GM21423 (cell line): ENCODE measurements at regions not wholly inside any gene's neighbourhood (a gene's known extent, or its start where the extent isn't known, plus 50 kb on each side); places are given as distances from the start of the nearest gene placed in this dataset.
A peak's percentile ranks its signal among the peaks of the same experiment; 100 is the strongest.

ENCODE experiments used
- ATAC-seq: cut with Tn5 transposase; IDR thresholded peaks from one replicate; pipeline ENCODE4 v1.9.1; 2021; ENCODE audit warnings: mild to moderate bottlenecking, moderate library complexity; ENCODE audit not compliant: unreplicated experiment

DNA sequence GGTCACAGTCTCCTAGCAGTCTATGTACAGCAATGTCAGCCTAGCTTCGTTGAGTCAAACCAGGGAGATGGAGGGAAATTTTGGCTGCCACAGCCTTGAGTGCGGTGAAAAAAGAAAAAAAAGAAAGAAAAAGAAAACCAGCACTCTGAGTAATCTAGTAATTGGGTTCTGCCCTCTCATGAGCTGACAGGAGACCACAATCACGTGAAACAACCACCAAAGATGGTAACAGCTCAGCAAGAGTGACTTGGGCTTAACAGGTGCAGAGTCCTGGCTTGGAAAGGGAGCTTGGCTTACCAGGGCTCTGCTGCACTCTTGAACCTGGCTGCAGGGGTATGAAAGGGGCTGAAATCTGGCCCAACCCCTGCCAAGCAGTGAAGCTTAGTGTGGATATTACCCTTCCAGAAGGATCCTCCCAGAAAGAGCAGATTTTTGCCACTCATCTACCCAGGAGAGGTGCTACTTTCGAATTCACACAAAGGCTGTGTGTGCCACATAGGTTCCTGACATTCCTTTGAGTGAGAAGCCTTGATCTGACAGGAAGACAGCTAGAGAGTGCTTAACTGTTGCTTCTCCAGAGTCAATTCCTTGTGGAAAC is 350.3 kb downstream of the PTTG2 start:
- peak; percentile 91 for ATAC-seq

DNA sequence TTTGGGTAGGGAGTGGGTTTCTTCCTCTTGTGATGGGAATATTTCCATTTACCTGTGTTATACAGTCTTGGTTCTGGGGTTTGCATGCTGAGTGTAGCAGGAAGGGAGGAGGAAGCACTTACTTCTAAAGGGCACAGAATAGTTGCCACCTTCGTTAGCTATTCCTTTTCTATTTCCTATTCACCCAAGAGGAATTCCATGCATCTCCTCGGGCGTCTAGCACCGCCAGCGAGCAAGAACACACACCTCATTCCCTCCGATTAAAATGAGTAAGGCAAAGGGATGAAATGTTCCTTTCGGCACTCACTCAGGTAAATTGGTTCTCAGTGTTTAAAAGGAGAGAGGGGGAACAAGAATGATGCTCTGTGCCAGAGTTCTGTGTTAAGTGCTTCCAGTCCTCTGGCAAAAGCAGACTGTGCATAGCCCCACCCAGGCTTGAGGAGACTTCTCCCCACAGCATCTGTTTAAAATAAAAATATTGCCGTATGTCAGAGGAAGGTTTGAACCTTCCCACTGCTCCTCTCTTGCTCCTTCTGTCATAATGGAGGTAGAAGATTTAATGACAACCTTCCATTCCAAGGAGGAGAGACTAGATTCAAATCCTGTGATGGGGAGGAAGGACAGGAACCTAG is 351.4 kb downstream of the PTTG2 start:
- no peak for ATAC-seq

DNA sequence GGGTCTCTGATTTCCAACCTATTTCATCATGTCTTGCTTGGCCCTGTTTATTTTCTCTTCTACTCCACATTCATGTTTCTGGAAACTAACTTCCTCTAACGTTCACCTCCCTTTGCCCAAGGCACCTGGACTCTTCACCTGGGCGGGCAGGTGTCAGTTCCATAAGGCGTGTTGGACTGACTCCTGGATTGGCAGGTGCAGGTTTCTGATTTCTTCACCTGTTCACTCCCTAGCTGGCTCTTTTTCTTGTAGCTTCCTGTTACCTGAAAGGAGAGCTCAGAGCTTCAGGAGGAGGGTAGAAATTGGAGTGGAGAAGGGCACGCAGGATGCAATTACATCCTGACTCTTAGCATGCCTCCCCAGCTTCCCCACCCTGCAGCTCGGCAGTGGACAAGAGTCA is 350.8 kb upstream of the KLF3 start:
- no peak for ATAC-seq

DNA sequence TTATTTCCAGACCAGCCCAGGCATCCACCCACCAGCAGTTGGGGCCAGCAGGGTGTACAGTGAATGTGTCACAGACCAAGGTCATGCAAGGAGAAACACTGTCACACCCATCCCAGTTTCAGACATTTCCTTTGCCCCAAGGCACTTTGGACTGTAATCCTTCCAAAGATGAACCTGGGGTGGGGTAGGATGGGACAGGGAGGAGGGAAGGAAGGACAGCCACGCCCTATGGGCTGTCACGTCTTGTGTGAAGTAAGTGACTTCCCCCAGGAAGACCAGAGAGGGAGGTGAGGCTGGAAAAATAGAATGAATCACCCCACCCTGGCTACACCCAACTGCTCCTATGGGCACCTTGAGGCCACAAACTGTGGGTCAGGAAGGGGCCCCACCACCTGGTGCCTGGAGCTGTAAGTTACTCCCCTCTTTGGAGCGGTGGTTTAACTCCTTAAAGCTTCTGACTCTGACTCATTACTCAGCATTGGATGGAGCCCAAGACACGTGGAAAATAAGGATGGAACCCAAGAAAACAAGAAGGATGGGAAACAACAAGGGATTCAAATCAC is 349.9 kb upstream of the KLF3 start:
- no peak for ATAC-seq

DNA sequence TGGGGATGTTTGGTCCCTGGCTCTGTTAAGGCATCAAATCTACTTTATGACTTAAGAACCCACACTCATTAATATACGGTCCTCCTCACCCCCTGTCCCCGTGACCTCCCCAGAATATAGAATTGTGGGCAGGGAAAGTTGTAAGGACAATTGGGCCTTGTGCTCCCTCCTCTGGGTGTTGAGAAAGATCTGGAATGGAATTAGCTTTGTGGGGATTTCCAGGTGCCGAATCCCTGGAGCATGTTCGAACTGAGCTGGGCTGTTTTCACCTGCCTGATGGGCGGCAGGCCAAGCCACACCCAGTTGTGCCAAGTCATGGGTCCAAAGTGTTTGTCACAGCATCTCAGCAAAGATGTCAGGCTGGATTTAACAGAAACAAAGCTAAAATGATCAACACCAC is 349.3 kb upstream of the KLF3 start:
- no peak for ATAC-seq

DNA sequence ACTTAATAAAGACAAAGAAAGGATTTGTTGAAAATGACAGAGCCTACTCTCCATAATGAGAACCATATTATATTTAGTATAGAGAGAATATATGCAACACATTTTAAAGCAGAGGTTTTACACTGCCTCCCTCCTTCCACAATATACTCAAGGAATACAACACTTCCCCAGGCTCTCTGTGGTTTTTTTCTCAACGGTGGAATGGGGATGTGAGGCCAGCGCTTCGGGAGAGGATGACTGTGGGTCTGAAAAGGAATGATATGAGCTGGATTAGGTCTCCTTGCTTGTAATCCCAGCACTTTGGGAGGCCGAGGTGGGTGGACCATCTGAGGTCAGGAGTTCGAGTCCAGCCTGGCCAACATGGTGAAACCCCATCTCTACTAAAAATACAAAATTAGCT is 348.7 kb upstream of the KLF3 start:
- no peak for ATAC-seq

DNA sequence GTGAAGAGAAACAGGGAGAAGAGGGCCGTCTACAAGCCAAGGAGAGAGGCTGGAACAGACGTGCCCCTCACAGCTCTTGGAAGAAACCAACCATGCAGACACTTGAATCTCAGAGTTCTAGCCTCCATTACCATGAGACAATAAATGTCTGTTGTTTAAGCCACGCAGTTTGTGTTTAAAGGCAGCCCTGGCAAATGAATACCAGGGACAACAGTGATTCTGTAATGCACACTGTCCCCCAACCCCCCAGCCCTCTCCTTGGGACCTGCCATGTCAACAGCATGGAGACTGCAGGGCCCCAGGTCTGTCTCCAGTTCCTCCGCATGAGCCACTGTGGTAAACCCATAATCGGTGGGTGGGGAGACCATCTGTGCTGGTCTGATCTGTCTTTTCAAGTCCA is 348.0 kb upstream of the KLF3 start:
- no peak for ATAC-seq

DNA sequence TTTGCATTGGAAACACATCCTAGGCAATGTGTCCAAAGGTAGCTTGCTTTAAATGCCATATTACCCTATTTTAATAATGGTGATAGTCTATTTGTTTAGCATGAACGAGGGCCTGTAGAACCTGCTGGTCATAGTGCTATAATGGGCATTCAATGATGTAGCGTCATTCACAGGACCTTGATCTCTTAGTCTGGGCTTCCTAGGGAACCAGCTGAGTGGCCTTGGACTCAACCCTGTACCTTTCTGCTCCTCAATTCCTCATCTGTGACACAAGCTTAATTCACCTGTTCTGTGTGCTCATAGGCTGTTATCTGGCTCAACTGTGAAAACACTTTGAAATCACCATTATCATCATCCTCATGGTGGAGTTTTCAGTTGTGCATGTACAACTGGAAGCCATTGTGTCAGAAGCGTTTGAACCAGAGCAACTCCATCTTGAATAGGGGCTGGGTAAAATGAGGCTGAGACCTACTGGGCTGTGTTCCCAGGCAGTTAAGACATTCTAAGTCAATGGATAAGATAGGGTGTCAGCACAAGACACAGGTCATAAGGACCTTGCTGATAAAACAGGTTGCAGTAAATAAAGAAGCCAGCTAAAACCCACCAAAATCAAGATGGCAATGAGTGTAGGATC is 346.8 kb upstream of the KLF3 start:
- ATAC-seq: no peak

DNA sequence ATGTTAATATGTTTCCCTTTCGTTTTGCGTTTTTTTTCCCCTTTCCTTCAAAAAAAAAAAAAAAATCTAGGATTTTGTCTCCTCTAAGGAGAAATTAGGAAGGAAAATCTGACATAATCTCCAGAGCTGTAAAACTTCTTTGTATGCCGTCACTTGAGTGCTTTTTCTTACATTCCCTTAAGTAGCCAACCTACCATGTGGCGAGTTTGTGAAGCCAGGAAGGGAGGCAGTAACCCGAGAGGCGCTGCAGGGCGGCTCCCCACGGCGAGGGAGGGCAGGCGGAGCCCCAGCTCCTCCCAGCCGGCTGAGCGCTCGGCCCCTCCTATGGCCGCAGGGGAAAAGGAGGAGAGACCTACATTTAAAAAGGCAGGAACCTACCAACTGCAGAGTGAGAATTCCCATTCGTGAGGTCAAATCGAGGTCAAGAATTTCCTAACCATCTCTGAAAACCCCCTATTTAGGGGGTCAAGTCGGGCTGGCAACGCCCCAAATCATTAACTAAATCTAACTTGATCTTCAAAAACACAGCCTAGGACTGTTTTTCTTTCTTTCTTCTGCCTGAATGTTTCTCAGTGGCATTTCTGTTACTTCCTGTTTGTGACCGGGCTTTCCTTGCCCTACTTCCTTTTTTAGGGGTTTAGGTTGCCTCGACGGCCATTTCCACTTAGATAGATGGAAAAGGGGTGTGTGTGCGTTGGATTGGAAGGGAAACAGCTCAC is 345.1 kb upstream of the KLF3 start:
- ATAC-seq: peak; percentile 92

DNA sequence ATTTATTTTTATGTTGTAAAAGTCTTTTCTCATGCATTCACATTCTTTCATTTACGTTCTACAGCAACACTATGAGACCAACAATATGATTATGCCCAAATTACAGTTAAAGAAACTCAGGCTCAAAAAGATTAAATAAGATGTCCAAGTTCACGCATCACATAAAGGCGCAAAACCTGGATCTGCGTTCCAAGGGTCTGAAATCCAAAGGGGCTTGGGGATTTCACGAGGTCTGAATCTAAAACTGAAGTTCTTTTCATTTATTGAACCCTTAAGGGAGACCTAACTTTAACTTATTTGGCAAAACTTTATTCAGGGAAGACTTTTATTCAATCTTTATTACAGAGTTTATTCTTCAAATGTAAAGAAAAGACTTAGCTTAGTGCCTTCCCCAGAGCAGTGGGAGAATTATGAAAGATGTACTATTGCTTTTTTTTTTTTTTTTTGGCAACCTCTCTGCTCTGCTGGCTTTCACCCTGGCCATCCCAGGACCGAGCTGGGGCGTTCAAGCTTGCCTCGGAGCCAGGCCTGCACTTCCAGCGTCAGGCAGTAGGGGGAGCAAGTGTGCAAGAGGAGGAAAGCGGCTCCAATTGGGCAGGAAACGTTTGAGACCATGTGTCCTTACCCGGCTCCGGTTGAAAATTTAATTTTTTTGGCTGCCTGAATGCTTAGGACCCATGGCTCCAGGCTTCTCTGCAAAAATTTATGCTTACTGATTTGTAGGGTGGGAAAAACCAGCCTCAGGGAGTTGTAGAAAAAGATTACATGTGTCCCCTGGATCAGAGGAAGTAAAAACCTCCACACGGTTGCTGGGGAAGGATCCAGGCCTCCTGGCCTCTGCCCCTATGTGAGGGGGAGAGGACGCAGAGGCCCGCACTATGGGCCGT is 344.3 kb upstream of the KLF3 start:
- peak; percentile 45 for ATAC-seq

DNA sequence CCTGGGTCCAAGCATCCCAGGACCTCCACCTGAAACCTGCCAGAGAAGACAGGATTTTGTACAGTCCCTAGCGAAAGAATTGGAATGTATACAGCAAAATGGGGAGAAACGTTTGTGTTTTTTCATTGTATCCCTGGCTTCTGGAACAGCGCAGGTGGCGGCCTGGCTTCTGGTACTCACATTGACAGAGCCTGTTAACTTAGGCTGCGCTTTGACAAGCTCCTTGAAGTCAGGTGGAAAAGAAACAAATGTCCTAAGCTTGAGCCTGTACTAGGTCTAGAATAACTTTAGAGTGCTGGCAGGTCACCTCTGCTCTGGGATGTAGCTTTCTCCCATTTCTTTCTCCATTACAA is 343.7 kb upstream of the KLF3 start:
- ATAC-seq: no peak

DNA sequence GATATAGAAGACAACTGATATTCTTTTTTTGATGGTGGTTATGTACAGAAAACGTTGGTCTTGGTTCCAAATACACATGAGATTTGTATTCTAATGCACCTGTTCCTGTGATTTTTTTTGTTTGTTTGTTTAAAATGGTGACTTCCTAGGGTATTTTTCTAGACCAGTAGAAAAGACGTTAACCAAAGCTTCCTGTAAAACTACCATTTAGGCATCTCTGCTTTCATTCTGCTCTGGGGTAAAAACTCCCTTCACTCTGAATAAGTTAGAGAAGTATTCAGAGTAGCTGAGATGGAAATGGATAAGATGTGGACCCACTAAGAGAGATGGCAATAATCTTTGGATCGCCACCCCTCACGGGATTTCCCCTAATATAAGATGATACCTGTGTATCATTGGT is 343.2 kb upstream of the KLF3 start:
- no peak for ATAC-seq

DNA sequence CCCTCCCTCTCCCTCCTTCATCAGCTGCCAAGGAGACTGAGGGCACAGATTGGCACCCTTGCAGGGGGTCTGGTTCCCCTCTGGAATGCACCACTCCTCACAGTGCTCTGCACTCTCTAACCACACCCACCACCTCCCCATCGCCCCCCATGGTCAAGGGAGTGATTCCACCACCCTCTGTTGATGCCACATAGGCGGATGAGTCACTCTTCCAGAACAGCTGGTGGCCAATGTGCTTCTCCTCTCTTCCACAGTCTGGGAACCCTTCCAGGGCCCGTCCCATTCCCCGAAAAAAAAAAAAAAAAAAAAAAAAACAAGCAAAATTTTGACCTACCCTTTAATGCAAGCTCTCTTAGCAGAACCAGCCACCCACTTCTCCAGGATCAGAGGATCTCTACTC is 341.3 kb upstream of the KLF3 start:
- no peak for ATAC-seq

DNA sequence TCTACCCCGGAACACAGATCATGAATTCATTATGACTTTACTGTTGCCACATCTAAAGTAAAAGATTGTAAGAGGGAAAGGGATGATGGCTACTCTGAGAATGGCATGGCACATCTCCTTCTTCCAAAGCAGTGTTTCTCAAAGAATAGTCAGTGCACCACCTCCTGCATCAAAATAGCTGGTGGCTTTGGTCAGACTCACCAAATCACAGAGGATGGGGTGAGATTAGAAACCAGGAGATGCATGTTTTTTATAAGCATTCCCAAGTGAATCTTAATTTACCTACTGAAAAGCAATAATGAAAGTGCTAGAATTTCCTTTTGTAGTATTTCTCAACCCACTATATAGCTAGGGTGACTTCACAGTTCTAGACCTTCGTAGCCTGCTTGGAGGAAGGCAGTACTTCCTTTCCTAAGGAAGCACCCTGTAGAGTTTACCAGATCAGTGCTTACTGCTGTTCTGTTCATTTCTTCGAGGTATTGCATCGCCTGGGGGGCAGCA is 340.8 kb upstream of the KLF3 start:
- no peak for ATAC-seq

DNA sequence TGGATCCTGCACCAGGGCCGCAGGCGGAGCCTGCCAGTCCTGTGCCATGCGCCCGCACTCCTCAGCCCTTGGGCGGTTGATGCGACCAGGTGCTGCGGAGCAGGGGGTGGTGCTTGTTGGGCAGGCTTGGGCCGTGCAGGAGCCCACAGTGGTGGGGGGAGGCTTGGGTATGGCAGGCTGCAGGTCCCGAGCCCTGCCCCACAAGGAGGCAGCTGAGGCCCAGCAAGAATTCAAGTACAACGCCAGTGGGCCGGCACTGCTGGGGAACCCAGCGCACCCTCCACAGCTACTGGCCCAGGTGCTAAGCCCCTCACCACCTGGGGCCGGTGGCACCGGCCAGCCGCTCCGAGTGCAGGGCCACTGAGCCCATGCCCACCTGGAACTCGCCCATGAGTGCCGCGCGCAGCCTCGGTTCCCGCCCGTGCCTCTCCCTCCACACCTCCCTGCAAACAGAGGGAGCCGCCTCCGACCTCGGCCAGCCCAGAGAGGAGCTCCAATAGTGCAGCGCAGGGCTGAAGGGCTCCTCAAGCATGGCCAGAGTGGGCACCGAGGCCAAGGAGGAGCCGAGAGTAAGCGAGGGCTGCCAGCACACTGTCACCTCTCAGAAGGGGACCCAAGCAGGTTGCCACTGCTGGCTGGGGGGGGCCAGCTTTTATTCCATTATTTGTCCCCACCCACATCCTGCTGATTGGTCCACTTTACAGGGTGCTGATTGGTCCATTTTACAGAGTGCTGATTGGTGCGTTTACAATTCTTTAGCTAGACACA is 339.0 kb upstream of the KLF3 start:
- no peak for ATAC-seq

DNA sequence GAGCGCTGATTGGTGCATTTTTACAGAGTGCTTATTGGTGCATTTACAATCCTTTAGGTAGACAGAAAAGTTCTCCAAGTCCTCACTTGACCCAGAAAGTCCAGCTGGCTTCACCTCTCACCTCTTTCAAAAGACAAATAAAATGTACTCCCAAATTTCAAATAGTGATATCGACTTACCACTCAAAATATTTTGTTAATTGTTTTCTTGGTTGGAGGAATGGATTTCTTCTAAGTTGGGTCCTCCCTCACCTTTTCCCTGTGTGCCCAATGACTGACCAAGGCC is 338.4 kb upstream of the KLF3 start:
- ATAC-seq: no peak

DNA sequence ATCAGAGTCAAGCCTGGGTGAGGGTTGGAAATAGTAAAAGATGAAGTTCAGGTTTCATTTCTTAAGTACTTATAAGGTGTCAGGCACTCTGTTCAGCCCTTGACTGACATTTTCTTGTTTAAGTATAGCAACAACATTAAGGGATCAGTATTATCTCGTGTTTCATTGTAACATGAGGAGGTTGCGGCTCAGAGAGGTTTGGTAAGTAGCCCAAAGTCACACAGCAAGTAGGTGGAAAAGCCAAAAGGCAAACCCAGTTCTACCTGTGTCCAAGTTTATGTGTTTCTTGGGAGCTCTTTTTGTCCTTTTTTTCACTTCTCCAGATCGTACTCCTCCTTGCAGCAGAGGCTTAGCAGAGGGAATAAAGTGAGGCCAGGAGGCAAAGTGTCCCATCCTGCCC is 337.5 kb upstream of the KLF3 start:
- no peak for ATAC-seq

DNA sequence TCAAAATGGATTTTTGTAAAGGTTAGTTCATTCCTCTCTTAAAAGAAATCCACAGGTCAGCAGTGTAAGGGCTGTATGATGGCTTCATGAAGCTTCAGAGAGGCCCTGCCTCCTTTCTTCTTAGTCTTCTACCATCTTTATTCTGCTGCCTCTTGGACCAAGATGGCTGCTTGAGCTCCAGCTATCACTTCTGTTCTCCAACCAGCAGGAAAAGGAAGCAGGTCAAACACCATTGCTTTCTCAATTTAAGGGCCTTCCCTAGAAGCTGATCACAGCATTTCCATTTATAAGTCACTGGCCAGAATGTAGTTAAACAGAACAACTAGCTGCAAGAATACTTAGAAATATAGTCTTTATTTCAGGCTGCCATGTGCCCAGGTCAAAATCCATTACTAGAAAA is 336.8 kb upstream of the KLF3 start:
- ATAC-seq: no peak

DNA sequence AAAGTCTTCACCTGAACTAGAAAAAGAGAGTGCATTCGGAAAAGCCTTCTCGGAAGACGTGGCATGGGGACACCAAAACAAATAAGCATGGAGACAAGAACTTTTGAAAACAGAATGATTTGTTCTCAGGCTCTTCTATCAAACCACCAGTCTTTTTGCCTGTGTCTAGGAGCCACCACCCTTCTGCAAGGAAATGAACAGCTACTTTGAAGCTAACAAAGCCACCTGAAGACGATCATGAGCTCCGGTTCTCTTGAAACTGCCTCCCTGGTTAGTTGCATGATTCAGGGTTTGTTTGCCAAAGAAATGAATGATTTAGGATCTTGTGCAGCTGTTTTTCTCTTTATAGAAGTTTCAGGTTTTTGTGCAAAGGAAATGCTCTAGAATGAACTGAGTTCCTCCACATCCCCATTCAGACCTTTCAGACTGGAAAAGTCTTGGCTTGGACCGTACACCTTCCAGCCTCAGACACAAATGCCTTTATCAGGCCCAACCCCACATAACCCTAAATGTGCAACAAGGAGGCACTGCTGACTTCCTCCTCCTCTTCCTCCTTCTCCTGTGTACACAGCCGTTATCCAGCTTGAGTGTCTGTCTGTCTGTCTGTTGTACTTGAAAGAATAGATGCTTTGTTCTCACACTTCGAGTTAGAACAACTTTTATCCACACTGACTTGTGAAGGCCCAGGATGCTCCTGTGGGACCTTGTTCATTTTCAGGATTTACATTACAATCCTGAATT is 334.8 kb upstream of the KLF3 start:
- ATAC-seq: no peak
